ENCODE measurements at regions not wholly inside any gene's neighbourhood (a gene's known extent, or its start where the extent isn't known, plus 50 kb on each side); places are given as distances from the start of the nearest gene placed in this dataset.

DNA sequence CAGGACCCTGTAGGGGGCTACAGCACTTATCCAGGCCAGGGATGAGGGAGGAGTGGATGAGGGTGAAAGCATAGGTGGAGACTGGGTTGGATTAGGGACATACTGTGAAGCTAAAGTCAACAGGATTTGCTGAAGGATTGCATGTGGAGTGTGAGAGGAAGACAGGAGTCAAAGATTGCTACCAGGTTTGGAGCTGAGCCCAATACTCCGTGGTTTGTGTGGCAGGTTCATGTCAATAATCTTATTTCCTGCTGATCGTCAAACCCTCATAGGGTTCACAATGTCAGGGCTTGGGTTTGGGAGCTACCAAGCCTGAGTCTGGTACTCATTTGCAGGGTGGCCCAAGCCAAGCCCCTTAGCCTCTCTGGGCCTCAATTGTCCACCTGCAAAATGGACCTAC, 77.1 kb upstream of the PLXNC1 start:
- DNase-seq: no peak

DNA sequence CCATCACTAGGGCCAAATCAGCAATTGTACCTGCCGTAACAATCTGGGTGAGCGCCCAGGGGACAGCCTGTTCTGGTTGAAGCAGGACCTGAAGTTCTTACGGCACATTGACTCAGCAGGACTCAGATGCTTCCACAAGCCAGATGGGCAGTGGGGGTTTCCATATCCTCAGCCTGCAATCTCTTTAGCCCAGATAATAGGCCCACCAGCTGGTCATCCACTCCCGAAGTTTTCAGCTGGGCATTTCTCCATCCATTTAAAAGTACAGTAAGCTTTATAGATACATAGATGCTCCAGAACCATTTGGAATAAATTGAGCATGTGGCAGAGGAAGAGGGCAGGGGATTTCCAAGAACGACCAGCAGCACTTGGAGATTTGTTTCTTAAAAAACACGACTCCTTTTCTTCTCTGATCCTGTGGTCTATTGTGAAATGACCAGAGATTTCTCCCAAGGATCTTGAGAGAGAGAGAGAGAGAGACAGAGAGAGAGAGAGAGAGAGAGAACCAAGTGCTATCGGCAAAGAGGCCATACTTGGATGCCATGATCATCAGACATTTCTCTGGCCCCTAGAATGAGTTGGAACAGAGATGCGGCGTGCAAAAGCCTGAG, 74.8 kb upstream of the PLXNC1 start:
- DNase-seq: peak; percentile 43

DNA sequence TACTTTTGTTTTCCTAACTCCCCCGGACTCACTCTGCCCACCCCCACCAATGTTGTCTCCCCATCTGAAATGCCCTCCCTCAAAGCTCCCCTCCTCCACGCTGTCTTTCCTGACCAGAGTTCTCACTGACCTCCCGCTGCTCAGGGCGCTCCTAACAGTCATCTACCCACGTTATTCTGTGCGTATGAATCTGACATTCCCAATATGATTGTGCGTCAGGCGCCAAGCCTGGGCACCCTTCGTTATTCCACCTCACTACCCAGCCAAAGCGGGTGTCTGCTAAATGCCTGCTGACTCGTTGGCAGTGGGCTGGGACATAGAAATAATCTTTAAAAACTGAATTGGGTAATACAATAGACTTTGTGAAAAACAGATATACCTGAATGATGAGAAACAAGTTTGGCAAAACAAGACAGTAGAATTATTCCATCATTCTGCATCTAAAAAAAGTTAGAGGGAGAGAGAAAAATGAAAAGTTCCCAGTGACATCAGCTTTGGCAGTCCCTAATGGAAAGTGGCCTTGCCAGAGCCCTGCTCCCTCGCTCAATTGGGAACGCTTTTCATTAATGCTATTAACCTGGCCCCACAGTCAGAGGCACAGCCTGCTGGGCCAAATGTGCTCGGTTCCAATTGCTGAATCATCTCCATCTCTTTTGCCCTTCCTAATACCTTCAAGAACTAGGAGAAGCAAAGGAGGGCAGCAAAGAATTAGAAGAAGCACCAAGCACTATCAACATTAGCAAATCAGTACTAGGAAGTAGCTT, 74.0 kb upstream of the PLXNC1 start:
- no peak for DNase-seq

DNA sequence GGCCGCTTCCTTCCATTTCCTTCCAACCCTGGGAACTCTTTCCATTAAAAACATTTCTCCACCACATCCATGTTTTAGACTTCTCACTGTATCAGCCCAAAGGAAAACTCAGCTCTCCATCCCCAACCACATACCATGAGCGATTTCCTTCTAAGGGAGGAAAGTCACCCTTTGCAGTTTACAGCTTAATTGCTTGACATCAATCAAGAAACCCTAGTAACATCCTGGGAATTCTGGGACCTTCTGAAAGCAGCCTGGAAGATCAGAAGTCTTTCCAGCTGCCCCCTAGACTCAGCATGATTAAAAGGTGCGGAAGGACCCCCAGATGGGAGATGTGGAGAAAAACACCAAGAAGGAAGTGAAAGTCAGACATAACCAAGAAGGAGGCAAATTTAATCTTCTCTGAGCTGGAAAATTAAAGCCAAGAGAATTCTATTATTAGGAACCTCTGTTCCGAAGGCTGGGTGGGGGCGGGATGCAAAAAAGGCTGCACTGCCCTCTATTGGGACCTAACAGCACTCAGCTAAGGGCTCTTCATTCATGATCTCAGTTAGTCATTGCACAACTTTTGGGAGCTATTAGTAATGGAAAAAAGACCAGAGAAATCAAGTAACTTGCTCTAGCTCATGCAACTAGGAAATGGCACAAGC, 73.3 kb upstream of the PLXNC1 start:
- DNase-seq: no peak

DNA sequence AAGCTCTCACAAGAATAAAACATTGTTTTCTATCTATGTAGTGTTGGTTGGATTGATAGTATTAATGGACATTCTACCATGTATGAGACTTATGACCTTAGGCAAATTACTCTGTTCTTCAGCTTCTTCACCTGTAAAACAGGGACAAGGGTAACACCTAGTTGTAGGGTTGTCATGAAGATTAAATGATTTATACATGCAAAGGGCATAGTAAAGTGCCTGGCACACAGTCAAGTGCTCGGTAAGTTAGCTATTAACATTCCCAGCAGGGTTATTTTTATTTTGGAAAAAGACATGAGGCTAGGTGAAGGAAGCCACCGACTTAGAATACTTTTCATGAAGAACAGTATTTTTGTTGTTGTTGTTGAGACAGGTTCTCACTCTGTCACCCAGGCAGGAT, 71.2 kb upstream of the PLXNC1 start:
- DNase-seq: no peak

DNA sequence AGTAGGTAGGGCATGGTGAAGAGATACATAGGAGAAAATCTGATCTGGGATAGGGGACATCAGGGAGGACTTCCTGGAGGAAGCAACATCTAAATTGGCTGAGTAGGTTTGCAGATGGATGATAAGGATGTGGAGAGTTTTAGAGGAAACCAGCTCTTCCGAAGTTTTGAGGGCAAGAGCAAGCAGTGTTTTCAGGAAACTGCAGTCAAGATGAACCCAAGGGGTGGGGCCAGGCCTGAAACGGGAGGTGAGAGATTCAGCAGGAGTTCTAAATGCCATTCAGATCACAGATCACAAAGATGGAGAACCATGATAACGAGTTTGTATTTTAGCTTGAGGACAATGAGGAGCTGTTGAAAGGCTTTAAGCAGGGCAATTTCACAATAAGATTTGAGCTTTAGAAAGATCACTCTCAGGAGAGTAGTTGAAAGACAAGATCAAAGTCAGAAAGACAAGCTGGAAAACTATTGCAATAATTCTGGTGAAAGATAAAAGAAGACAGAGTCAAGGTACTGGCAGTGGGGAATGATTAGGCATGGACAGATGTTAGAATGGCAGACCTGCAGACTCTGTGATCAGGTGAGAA, 70.1 kb upstream of the PLXNC1 start:
- no peak for DNase-seq

DNA sequence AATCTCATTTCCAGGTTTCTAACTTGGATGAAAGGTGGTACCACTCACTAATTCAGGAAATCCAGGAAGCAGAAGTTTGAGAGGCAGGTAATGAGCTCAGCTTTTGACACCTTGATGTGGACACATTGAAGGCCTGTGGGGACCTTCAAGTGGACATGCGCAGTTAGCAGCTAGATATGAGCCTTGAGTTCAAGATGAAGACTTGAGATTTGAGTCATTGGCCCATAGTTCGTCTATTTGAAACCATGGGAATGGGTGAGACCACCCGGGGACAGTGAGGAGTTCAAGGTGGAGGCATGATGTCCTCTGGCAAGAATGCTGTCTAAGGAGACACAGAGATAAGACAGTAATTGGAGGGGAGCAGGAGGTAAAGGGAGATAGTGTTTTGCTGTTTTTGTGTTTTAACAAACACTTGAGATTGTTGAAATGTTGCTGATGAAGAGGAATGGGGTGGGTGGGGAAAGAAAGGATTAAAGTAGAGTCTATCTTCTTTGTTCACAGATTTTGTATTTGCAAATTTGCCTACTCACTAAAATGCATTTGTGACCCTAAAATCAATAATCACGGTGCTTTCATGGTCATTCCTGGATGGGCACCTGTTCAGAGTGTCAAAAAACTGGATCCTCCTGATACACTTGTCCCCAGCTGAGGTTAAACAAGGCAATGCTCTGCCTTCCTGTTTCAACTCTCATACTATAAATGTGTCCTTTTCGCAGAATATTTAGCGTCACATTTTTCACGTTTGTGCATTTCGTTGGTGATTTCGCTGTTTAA, 69.5 kb upstream of the PLXNC1 start:
- DNase-seq: no peak

DNA sequence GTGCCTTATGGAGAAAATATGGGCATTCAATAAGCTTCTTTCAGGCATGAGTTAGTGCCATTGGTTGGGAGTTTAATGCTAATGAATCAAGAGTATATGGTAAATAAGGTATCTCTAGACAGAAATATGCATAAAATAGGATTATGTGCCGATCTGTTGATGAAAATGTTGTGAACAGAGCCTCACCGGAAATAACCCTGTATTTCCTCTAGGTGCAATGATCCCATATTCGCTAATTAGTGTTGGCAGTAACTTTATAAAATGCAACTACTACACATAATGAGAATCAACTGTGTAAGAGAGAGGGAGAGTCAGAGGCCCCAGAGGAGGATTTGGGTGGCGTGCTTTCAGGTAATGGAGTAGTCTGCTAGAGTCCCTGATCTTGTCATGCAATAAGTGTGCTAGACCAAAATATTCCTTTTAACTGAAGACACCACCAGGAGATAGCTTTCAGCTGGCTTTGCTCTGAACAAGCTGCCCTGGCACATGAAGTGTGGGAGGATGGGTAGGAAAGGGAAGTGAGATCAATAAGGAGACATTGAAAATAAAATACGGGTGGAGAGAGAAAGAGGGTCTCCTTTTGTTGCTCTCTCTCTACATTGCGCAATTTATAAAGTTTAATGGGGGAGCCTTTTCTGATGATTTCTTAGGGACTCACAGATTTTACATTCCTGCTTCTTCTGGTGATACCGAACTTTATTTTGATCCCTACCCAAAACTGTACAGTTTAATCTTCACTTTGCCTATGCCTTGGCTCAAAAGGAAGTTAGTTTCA, 68.6 kb upstream of the PLXNC1 start:
- no peak for DNase-seq

DNA sequence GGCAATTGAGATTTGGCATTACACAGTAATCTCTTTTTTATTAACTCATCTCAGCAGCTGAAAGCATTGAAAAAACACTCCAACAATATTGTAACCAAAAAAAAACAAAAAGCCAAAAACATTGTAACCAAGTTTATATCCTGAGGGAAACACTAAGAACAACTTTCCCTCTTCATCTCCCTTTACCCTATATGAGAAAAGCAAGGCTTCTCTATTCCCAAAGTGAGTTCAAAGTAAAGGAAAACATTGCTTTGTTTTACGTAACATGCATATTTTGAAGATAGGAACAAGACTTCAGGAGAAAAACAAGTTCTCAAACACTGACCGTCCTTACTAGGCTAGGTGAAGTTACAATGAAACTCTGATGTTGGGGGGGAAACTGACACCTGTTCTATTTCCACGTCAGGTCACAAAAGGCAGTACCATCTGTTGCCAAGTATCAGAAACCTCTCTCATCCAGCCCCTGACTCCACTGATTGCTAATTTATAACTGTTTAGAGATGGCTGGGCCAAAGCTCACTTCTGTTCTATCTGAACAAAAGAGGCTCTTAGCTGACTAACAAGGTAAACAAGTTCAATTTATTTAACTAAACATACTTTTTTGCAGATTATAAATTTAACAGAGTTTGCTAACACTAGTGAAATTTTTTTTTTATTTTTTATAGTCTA, 67.9 kb upstream of the PLXNC1 start:
- DNase-seq: no peak

DNA sequence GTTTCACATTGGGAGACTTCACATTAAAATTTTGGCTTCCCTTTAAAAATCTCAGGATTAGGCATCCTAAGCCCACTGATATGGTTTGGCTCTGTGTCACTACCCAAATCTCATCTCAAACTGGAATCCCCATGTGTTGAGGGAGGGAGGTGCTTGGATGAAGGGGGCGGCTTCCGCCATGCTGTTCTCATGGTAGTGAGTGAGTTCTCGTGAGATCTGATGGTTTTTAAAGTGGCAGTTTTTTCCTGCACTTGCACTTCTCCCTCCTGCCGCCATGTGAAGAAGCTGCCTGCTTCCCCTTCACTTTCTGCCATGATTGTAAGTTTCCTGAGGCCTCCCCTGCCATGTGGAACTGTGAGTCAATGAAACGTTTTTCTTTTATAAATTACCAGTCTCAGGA, 65.7 kb upstream of the PLXNC1 start:
- DNase-seq: no peak

DNA sequence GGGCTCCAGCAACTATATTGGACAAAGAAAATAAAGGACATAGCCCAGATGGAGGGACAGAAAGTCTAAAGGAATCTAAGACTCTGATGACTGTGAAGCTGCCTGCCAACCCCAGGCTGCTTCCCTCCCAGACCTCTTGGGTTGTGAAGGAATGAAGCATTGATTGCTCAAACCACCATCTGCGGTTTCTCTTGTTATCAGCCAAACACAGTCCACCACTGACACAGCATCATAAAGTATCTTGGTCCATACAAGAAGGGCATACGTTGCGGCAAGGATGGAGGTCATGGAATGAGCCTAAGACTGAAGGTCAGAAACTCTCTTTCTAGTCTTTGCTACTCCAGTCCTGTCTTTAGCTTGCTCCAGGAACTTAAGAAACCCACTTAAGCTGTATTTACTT, 58.5 kb upstream of the PLXNC1 start:
- DNase-seq: no peak

DNA sequence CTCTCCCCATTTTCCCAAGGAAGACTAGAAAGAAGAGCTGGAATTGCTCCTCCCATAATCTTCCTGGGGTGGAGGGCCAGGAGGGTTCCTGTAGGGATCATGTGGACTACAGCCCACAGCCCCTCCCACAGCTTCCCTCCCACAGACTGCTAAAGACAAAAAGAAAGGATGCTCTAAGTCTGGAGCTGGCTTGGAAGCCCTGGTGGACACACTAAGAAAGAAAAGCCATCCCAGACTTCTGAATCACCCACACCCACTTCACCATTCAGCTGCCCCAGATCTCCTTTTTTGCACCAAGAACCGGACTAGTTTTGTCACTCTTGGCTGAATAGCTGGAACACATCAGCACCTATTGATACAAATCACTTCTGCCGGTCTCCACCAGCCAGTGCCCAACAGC, 56.8 kb upstream of the PLXNC1 start:
- DNase-seq: no peak

DNA sequence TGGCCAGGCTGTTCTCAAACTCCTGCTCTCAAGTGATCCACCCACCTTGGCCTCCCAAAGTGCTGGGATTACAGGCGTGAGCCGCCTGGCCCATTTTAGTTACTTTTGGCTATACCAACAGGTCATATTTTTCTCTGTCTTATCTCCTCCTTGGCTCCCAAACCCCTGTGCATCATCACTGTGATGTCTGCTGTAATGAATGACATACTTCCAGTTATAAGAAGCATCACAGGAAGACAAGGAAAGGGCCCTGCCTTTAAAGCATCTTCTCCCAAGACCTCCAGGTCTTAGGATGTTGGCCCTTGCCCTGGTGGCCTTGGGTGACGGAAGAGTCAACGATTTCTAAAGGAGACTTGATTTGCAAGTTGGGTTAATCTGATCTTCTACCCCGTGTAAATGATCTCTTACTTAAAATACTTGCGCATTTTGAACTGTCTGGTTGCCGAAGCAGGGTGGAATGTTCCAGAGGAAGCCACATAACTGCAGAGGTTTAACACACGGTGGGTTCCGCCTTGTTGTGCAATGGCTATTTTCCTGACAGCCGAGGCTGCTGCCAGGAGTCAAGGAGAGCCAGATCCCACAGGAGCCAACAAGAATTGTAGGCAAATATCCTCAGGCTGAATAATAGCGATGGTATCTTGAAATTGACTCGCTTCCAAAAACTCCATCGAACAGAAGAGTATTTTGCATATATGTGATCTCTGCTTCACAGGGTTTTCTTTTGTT, 55.7 kb upstream of the PLXNC1 start:
- no peak for DNase-seq

DNA sequence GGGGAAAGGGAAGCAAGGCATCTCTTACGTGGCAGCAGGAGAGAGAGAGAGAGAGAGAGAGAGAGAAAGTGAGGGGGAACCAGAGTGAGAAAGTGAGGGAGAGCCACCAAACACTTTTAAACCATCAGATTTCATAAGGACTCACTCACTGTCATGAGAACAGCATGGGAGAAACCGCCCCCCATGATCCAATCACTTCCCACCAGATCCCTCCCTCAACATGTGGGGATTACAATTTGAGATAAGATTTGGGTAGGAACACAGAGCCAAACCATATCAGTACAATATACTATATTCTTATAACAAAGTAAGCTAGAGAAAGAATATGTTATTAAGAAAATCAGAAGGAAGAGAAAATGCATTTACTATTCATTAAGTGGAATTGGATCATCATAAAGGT, 53.7 kb upstream of the PLXNC1 start:
- no peak for DNase-seq

DNA sequence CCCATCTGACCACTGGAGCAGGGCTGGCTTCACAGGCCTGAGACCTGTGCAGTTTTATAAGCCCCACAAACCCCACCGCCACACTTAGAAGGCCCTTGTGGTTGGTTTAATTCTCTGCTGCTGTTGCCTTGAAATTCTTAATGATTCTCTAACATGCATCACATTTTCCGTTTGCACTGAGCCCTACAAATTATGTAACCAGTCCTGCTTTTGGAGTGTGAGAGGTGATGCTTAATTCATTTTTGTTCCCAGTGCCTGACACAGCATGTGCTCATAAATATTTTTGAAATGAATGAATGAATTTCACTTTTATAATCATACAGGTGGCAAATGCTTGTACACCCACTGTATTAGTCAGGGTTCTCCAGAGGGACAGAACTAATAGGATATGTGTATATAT, 52.8 kb upstream of the PLXNC1 start:
- no peak for DNase-seq

DNA sequence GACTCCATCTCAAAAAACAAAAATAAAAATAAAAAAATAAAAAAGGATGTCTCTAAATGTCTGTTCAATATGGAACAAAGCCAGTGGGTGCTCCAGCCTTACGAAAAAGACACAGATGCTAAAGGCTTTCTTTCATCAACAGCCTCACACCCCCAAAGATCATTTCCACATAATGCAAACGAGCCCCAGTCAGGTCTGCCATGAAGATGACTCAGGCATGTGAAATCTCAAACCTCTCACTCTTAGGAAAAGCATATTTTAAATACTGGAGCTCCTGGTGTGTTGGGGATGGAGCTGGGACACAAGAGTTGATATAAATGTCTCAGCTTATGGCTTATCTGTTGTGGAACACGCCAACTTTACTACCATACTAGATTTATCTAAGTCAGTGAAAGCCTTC, 49.9 kb upstream of the PLXNC1 start:
- no peak for DNase-seq

Measured in DMS 273 treated with DMSO at 0.1 percent for 48 hours (cell line).